DMS79 treated with DMSO at 0.1 percent for 48 hours (cell line): ENCODE measurements at regions not wholly inside any gene's neighbourhood (a gene's known extent, or its start where the extent isn't known, plus 50 kb on each side); places are given as distances from the start of the nearest gene placed in this dataset.
A peak's percentile ranks its signal among the peaks of the same experiment; 100 is the strongest.

ENCODE experiments used
- DNase-seq: peaks from one replicate; lab custom pipeline; 2025; lab: John Stamatoyannopoulos, UW

- no peak for DNase-seq
These were observed 1103.3 kb upstream of the EEF2KMT start for GRCh38 chr16:6200861-6201260.

GRCh38 chr16:6200271-6200670 is 1102.7 kb upstream of the EEF2KMT start:
- DNase-seq: no peak

GRCh38 chr16:6195966-6196365 is 1098.4 kb upstream of the EEF2KMT start:
- DNase-seq: no peak

- DNase-seq: no peak
These were observed 1096.1 kb upstream of the EEF2KMT start for GRCh38 chr16:6193718-6194117.

- no peak for DNase-seq
These were observed 1095.4 kb upstream of the EEF2KMT start for GRCh38 chr16:6192984-6193383.

GRCh38 chr16:6192532-6192931 is 1094.9 kb upstream of the EEF2KMT start:
- DNase-seq: no peak

- DNase-seq: no peak
These were observed 1093.2 kb upstream of the EEF2KMT start for GRCh38 chr16:6190776-6191175.

- DNase-seq: no peak
These were observed 1091.6 kb upstream of the EEF2KMT start for GRCh38 chr16:6189216-6189615.

GRCh38 chr16:6177616-6178180 is 1080.1 kb upstream of the EEF2KMT start:
- DNase-seq: no peak

GRCh38 chr16:6170022-6170421 is 1072.4 kb upstream of the EEF2KMT start:
- no peak for DNase-seq

- DNase-seq: peak; percentile 86
These were observed 1067.9 kb upstream of the EEF2KMT start for GRCh38 chr16:6165330-6165979.

- no peak for DNase-seq
These were observed 1063.3 kb upstream of the EEF2KMT start for GRCh38 chr16:6160871-6161270.

- DNase-seq: no peak
These were observed 1062.7 kb upstream of the EEF2KMT start for GRCh38 chr16:6160303-6160702.

GRCh38 chr16:6157806-6158205 is 1060.2 kb upstream of the EEF2KMT start:
- DNase-seq: no peak

GRCh38 chr16:6155271-6155670 is 1057.7 kb upstream of the EEF2KMT start:
- DNase-seq: peak; percentile 45

GRCh38 chr16:6153901-6154300 is 1056.3 kb upstream of the EEF2KMT start:
- no peak for DNase-seq

- DNase-seq: no peak
These were observed 1051.4 kb upstream of the EEF2KMT start for GRCh38 chr16:6149031-6149430.

- no peak for DNase-seq
These were observed 1050.8 kb upstream of the EEF2KMT start for GRCh38 chr16:6148361-6148760.

- no peak for DNase-seq
These were observed 1049.4 kb upstream of the EEF2KMT start for GRCh38 chr16:6146874-6147425.

- no peak for DNase-seq
These were observed 1048.8 kb upstream of the EEF2KMT start for GRCh38 chr16:6146356-6146755.

- no peak for DNase-seq
These were observed 1046.9 kb upstream of the EEF2KMT start for GRCh38 chr16:6144463-6144862.

- peak; percentile 79 for DNase-seq
These were observed 1045.4 kb upstream of the EEF2KMT start for GRCh38 chr16:6143020-6143419.

GRCh38 chr16:6133009-6133557 is 1035.5 kb upstream of the EEF2KMT start:
- no peak for DNase-seq

- no peak for DNase-seq
These were observed 1034.5 kb upstream of the EEF2KMT start for GRCh38 chr16:6132121-6132520.
